ENCODE measurements at regions not wholly inside any gene's neighbourhood (a gene's known extent, or its start where the extent isn't known, plus 50 kb on each side); places are given as distances from the start of the nearest gene placed in this dataset.

DNA sequence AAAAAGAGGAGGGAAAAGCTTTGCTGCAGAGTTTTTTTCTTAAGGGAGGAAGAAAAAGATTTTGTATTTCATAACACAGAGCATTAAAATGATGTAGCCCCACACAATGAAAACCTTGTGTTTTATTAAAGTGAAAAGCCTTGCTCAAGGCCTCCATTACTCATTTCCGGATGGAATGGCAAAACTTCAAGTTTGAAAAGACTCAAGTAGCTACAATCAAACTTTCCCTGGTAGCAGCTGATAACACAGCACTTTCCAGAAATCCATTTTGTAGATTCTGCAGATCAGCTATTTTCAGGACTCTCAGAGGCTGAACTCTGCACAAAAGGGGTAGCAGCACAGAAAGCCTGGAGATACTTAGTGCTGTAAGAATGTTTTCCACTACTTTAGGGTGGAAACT lies 374.8 kb downstream of the NFIB start:
- TF ChIP-seq ELF4 (CRISPR knock-in tag; IDR thresholded peaks at IDR 0.05) (no peak), SAFB2 (IDR thresholded peaks at IDR 0.05; ENCODE audit: borderline replicate concordance, low read depth, low read length, severe bottlenecking) (no peak), ZNF717 (CRISPR knock-in tag; IDR thresholded peaks at IDR 0.05) (no peak), THAP7 (CRISPR knock-in tag; IDR thresholded peaks at IDR 0.05) (no peak), NCOA2 (IDR thresholded peaks at IDR 0.05; ENCODE audit: partially characterized antibody in 2 of 2) (no peak), BMI1 (IDR thresholded peaks at IDR 0.05; ENCODE audit: low read length) (no peak), RBM34 (IDR thresholded peaks at IDR 0.05; ENCODE audit: borderline replicate concordance, insufficient read depth, low read length) (no peak), KAT2B (IDR thresholded peaks at IDR 0.05; ENCODE audit: low read depth, low read length) (no peak), CHD2 (IDR thresholded peaks at IDR 0.05; ENCODE audit: low read depth, low read length) (no peak)
- TF ChIP-seq, protein P1, sequence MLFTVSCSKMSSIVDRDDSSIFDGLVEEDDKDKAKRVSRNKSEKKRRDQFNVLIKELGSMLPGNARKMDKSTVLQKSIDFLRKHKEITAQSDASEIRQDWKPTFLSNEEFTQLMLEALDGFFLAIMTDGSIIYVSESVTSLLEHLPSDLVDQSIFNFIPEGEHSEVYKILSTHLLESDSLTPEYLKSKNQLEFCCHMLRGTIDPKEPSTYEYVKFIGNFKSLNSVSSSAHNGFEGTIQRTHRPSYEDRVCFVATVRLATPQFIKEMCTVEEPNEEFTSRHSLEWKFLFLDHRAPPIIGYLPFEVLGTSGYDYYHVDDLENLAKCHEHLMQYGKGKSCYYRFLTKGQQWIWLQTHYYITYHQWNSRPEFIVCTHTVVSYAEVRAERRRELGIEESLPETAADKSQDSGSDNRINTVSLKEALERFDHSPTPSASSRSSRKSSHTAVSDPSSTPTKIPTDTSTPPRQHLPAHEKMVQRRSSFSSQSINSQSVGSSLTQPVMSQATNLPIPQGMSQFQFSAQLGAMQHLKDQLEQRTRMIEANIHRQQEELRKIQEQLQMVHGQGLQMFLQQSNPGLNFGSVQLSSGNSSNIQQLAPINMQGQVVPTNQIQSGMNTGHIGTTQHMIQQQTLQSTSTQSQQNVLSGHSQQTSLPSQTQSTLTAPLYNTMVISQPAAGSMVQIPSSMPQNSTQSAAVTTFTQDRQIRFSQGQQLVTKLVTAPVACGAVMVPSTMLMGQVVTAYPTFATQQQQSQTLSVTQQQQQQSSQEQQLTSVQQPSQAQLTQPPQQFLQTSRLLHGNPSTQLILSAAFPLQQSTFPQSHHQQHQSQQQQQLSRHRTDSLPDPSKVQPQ (CRISPR knock-in tag; IDR thresholded peaks at IDR 0.05; ENCODE audit: borderline replicate concordance): no peak

All from K562 (cell line).